Liver (tissue), 3 donors: ENCODE measurements at regions not wholly inside any gene's neighbourhood (a gene's known extent, or its start where the extent isn't known, plus 50 kb on each side); places are given as distances from the start of the nearest gene placed in this dataset.

Experiments
- ATF3 ChIP-seq: IDR thresholded peaks from 2 replicates; pipeline ENCODE4 v1.6.1; 2016; ENCODE audit warnings: antibody characterized with exemption
- CTCF ChIP-seq: fragments of 150-350 bp; IDR thresholded peaks from 2 replicates; pipeline ENCODE4 v1.5.1; 2017; ENCODE audit warnings: improper control_type of control experiment, low read depth, low read length; ENCODE audit not compliant: missing input control
- GABPA ChIP-seq, 2 donors: IDR thresholded peaks in 1 of 2; conservative IDR thresholded peaks in 1 of 2; 2 replicates each; pipeline ENCODE4 v1.6.1; 2016; ENCODE audit warnings: antibody characterized with exemption in 2 of 2, mild to moderate bottlenecking in 1 of 2, moderate library complexity in 1 of 2
- HNF4A ChIP-seq, 2 donors: conservative IDR thresholded peaks; 2 replicates each; pipeline ENCODE4 v1.6.1; 2016; ENCODE audit warnings: antibody characterized with exemption in 2 of 2, mild to moderate bottlenecking in 2 of 2
- JUND ChIP-seq, 2 donors: IDR thresholded peaks; 2 replicates each; pipeline ENCODE4 v1.6.1; 2016; ENCODE audit warnings: antibody characterized with exemption in 2 of 2
- MAX ChIP-seq: IDR thresholded peaks from 2 replicates; pipeline ENCODE4 v1.6.1; 2016; ENCODE audit warnings: antibody characterized with exemption
- NR2F2 ChIP-seq: IDR thresholded peaks from 2 replicates; pipeline ENCODE4 v1.6.1; 2016; ENCODE audit warnings: antibody characterized with exemption
- RAD21 ChIP-seq, 2 donors: IDR thresholded peaks; 2 replicates each; pipeline ENCODE4 v1.6.1; 2016; ENCODE audit warnings: antibody characterized with exemption in 2 of 2, mild to moderate bottlenecking in 2 of 2
- SP1 ChIP-seq: IDR thresholded peaks from 2 replicates; pipeline ENCODE4 v1.6.1; 2018; ENCODE audit warnings: antibody characterized with exemption, mild to moderate bottlenecking
- TAF1 ChIP-seq: conservative IDR thresholded peaks from 2 replicates; pipeline ENCODE4 v1.6.1; 2016; ENCODE audit warnings: antibody characterized with exemption, mild to moderate bottlenecking
- YY1 ChIP-seq: IDR thresholded peaks from 2 replicates; pipeline ENCODE4 v1.6.1; 2016; ENCODE audit warnings: antibody characterized with exemption, mild to moderate bottlenecking
- ZBTB33 ChIP-seq: IDR thresholded peaks from 2 replicates; pipeline ENCODE4 v1.6.1; 2016; ENCODE audit warnings: antibody characterized with exemption
- donor health status: healthy.
- donor health status: healthy.

GRCh38 chr4:40688446-40689095 is 58.9 kb upstream of the RBM47 start:
- no peak for TF ChIP-seq CTCF
- TF ChIP-seq TAF1, result no peak
- no peak for TF ChIP-seq JUND (IDR thresholded peaks at IDR 0.05)
- no peak for TF ChIP-seq RAD21 (IDR thresholded peaks at IDR 0.05)
- no peak for TF ChIP-seq ATF3
- no peak for TF ChIP-seq ZBTB33
- TF ChIP-seq YY1, result no peak
- no peak for TF ChIP-seq NR2F2
- no peak for TF ChIP-seq HNF4A (conservative IDR thresholded peaks at IDR 0.05)
- no peak for TF ChIP-seq SP1
- TF ChIP-seq MAX, result no peak
- no peak for TF ChIP-seq GABPA (IDR thresholded peaks at IDR 0.05 in 1 of 2, conservative IDR thresholded peaks at IDR 0.05 in 1 of 2)
